Caco-2 (cell line): ENCODE measurements at regions not wholly inside any gene's neighbourhood (a gene's known extent, or its start where the extent isn't known, plus 50 kb on each side); places are given as distances from the start of the nearest gene placed in this dataset.
"Not testable (repeated sequence)": the region's sequence is repeated elsewhere in the genome, so short reads cannot be mapped to it uniquely, and the experiment has no call there.

Experiments
- BruUV-seq: library from RNA; stranded (reverse); fragments of 400-500 nt; replicated peaks from 2 replicates; lab custom pipeline; 2021; lab: Mats Ljungman, UMichigan
- CTCF ChIA-PET: fragments of 300-600 bp; sonication (Branson Sonifier 250); formaldehyde crosslinking; loops from one replicate; lab custom pipeline; 2022; ENCODE audit warnings: antibody characterized with exemption; lab: Charles Lee
- POLR2A ChIA-PET: fragments of 300-600 bp; sonication (Branson Sonifier 250); formaldehyde crosslinking; loops from one replicate; lab custom pipeline; 2022; ENCODE audit warnings: antibody characterized with exemption; lab: Charles Lee
- DNase-seq, 2 experiments: peaks; one replicate each; pipeline versions ENCODE4 v3.0.0 to v3.0.0-alpha.2; 2020 to 2022
- H3K27me3 ChIP-seq: replicated peaks from 2 replicates; pipeline ENCODE4 v1.6.0; 2011; ENCODE audit warnings: low read length; ENCODE audit not compliant: control insufficient read depth, insufficient read depth
- H3K36me3 ChIP-seq: 2 replicates; pipeline ENCODE4 v1.5.1; 2011; ENCODE audit warnings: low read length; ENCODE audit not compliant: control insufficient read depth, insufficient read depth
- H3K4me1 ChIP-seq: fragments of 250-450 bp; sonication (Bioruptor Pico); 2 replicates; pipeline ENCODE4 v1.5.1; 2020; ENCODE audit warnings: mild to moderate bottlenecking
- H3K4me3 ChIP-seq: 2 replicates; pipeline ENCODE4 v1.5.1; 2011; ENCODE audit warnings: low read depth, mild to moderate bottlenecking, control low read depth, low read length
- H3K9me3 ChIP-seq: fragments of 250-450 bp; sonication (Bioruptor Pico); 2 replicates; pipeline ENCODE4 v1.5.1; 2020; ENCODE audit warnings: mild to moderate bottlenecking, moderate library complexity
- H3K27ac Mint-ChIP-seq: one replicate; pipeline ENCODE4 v1.8.0; 2022; ENCODE audit warnings: mixed read lengths; ENCODE audit not compliant: unreplicated experiment
- H3K27me3 Mint-ChIP-seq: one replicate; pipeline ENCODE4 v1.8.0; 2022; ENCODE audit warnings: mixed read lengths; ENCODE audit not compliant: insufficient read depth, unreplicated experiment
- H3K36me3 Mint-ChIP-seq: one replicate; pipeline ENCODE4 v1.8.0; 2022; ENCODE audit warnings: mild to moderate bottlenecking, mixed read lengths; ENCODE audit not compliant: insufficient read depth, unreplicated experiment
- H3K4me1 Mint-ChIP-seq: one replicate; pipeline ENCODE4 v1.8.0; 2022; ENCODE audit warnings: low read depth, mixed read lengths; ENCODE audit not compliant: unreplicated experiment
- H3K4me3 Mint-ChIP-seq: one replicate; pipeline ENCODE4 v1.8.0; 2022; ENCODE audit warnings: mild to moderate bottlenecking, moderate library complexity, mixed read lengths; ENCODE audit not compliant: unreplicated experiment
- H3K9me3 Mint-ChIP-seq: one replicate; pipeline ENCODE4 v1.8.0; 2022; ENCODE audit warnings: mixed read lengths; ENCODE audit not compliant: unreplicated experiment
- intact Hi-C: fragments of 100-400 bp; cut with micrococcal nuclease; formaldehyde crosslinking; loops from one replicate; pipeline ENCODE4 v1.10.0; 2022; ENCODE audit not compliant: unreplicated experiment
- TF ChIP-seq, protein P1 (sequence below), 2 experiments: fragments of 200-600 bp in 1 of 2; IDR thresholded peaks; 1 replicate in 1 of 2; 2 replicates in 1 of 2; pipeline versions ENCODE4 v1.5.1 to v1.8.0; 2011 to 2022; ENCODE audit warnings: antibody characterized with exemption in 1 of 2, control low read depth in 1 of 2, inconsistent platforms in 1 of 2, low read depth in 1 of 2, low read length in 1 of 2, mild to moderate bottlenecking in 1 of 2, moderate library complexity in 1 of 2; ENCODE audit not compliant: insufficient read depth in 1 of 2, severe bottlenecking in 1 of 2, unreplicated experiment in 1 of 2

DNA sequence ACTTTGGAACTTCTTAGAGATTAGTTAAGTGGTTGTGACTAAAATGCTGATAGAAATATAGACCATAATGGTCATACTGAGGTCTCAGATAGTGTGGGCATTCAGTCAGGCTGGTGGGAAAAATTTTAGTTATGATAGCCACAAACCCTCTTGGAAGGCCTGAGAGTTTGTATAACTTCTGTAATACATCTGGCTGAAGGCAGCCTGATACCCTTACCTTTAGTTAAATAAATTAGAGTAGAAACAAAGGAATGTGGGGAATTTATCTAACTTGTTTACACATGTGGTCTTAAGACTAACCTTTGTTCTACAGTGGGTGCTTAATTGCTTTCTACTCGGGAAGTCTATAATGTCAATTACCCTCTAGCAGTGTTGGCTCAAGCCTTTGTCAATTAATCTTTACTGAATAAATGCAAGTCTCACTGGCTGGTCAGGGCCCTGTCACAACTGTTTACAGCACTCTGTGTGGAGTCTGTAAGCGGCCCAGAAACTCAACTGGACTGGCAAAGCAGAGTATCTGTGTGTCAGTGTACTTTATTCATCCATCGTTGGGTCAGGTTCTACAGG, 184.0 kb downstream of the FBXO4 start:
- Histone ChIP-seq H3K27me3 (no peaks in the 10 kb centered on the region), H3K4me3 (no peak overlapping the region), H3K9me3 (peaks cover 32% of the 10 kb centered on the region), H3K36me3 (no peaks in the 10 kb centered on the region; the same call in 1 of the 2 replicates), H3K4me1 (peaks cover 14% of the 10 kb centered on the region)
- peaks cover 12% of the 10 kb centered on the region for H3K36me3 Mint-ChIP-seq
- H3K9me3 Mint-ChIP-seq = peaks cover 45% of the 10 kb centered on the region
- peak overlapping the region; percentile 23 for H3K27ac Mint-ChIP-seq
- H3K4me3 Mint-ChIP-seq = no peak overlapping the region
- no TSS peak for BruUV-seq
- TF ChIP-seq, protein P1, sequence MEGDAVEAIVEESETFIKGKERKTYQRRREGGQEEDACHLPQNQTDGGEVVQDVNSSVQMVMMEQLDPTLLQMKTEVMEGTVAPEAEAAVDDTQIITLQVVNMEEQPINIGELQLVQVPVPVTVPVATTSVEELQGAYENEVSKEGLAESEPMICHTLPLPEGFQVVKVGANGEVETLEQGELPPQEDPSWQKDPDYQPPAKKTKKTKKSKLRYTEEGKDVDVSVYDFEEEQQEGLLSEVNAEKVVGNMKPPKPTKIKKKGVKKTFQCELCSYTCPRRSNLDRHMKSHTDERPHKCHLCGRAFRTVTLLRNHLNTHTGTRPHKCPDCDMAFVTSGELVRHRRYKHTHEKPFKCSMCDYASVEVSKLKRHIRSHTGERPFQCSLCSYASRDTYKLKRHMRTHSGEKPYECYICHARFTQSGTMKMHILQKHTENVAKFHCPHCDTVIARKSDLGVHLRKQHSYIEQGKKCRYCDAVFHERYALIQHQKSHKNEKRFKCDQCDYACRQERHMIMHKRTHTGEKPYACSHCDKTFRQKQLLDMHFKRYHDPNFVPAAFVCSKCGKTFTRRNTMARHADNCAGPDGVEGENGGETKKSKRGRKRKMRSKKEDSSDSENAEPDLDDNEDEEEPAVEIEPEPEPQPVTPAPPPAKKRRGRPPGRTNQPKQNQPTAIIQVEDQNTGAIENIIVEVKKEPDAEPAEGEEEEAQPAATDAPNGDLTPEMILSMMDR (IDR thresholded peaks at IDR 0.05; ENCODE audit: insufficient read depth in 1 of 2, low read depth in 1 of 2, low read length in 1 of 2, severe bottlenecking in 1 of 2, unreplicated experiment in 1 of 2) = no peak
- no peaks in the 10 kb centered on the region for H3K4me1 Mint-ChIP-seq
- intact Hi-C loops = loop anchor here (2.0 kb wide), 1 partner anchor 72 kb away; no protein-coding TSS in a partner anchor
- ChIA-PET POLR2A (no interaction called here), CTCF (no interaction called here)
- DNase-seq = no peak
- no peaks in the 10 kb centered on the region for H3K27me3 Mint-ChIP-seq

DNA sequence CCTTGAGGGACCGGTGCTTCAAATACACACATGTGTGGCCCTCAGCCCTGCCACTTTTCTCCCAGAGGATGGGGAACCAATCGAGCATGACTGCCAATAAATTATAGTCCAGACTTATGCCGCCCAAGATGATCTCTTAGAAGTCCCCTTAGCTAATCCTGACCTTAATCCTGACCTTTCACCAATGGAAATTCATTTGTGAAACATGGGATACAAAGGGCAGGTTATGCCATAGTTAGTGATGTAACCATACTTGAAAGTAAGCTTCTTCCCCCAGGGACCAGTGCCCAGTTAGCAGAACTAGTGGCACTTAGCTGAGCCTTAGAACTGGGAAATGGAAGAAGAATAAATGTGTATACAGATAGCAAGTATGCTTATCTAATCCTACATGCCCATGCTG, 190.6 kb downstream of the FBXO4 start:
- H3K27ac Mint-ChIP-seq, intact Hi-C loops, H3K27me3 Mint-ChIP-seq, H3K4me1 Mint-ChIP-seq, H3K36me3 Mint-ChIP-seq, POLR2A ChIA-PET, H3K27me3 ChIP-seq, BruUV-seq, H3K4me1 ChIP-seq, H3K9me3 ChIP-seq, H3K4me3 Mint-ChIP-seq, DNase-seq, CTCF ChIA-PET, H3K4me3 ChIP-seq, H3K36me3 ChIP-seq: not testable (repeated sequence)
- peaks cover 17% of the 10 kb centered on the region for H3K9me3 Mint-ChIP-seq

DNA sequence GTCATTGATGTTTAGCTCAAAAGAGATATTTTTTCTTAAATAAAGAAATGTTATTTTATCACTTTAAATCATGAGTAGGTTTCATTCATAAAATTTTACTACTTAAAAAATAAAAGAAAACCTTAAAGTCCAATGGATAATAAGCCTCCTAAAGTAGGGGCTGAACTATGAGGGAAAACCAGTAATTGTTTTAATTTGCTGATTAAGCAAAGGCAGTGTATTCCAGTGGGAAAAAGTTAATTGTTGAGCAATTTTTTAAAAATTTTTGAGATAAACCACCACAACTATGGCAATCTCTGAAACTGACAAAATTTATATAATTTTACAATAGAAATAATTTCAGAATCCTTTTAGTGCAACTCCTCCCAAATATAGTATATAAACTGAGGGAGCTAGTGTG, 195.0 kb downstream of the FBXO4 start:
- Mint-ChIP-seq H3K27ac (no peak overlapping the region), H3K4me3 (no peak overlapping the region), H3K27me3 (no peaks in the 10 kb centered on the region), H3K4me1 (no peaks in the 10 kb centered on the region), H3K9me3 (peaks cover 12% of the 10 kb centered on the region), H3K36me3 (no peaks in the 10 kb centered on the region)
- TF ChIP-seq, protein P1 (IDR thresholded peaks at IDR 0.05; ENCODE audit: insufficient read depth in 1 of 2, low read depth in 1 of 2, low read length in 1 of 2, severe bottlenecking in 1 of 2, unreplicated experiment in 1 of 2) = no peak
- ChIA-PET POLR2A (no interaction called here), CTCF (no interaction called here)
- Histone ChIP-seq H3K36me3 (no peaks in the 10 kb centered on the region), H3K27me3 (no peaks in the 10 kb centered on the region), H3K4me3 (no peak overlapping the region), H3K4me1 (no peaks in the 10 kb centered on the region), H3K9me3 (no peaks in the 10 kb centered on the region)
- BruUV-seq = no TSS peak
- DNase-seq = no peak
- intact Hi-C loops = no loop called here
